Amniotic epithelial cell (primary cell): ENCODE measurements at regions not wholly inside any gene's neighbourhood (a gene's known extent, or its start where the extent isn't known, plus 50 kb on each side); places are given as distances from the start of the nearest gene placed in this dataset.
A peak's percentile ranks its signal among the peaks of the same experiment; 100 is the strongest.
"Not testable (repeated sequence)": the region's sequence is repeated elsewhere in the genome, so short reads cannot be mapped to it uniquely, and the experiment has no call there.

Experiments
- DNase-seq: peaks from one replicate; pipeline ENCODE4 v3.0.0-alpha.2; 2010; ENCODE audit warnings: low read depth

DNA sequence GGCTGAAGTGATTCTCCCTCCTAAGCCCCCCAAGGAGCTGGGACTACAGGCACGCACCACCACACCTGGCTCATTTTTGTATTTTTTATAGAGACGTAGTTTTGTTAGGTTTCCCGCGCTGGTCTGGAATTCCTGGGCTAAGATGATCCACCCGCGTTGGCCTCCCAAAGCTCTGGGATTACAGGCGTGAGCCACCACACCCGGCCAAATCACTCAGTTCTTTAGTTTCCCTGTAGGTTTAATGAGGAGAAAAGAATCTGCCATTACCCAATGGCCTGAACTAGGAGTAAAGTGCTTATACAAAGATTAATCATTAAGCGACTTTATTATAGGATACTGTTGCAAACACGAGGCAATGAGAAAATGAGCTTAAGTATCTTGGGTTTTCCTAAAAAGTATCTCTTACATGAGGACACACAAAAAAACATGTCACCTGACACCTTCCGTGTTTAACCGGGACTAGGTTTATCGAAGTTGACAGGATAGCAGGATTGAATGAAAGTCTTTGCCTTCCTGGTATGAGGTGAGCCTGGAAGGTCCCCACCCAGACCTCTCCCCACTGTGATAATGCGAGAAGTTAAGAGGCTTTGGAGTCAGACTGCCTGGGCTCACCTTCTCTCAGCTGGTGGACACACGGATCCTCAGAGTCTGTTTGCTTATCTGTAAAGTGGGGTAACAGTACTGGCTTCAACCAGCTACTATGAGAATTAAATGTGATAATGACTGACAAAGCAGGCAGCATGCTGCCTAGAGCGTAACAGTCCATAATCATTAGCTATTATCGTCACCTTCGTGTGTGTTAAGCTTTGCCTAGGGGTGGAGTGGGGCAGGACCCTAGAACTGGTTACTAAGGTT is 133.5 kb upstream of the KRAS start:
- DNase-seq, result no peak

DNA sequence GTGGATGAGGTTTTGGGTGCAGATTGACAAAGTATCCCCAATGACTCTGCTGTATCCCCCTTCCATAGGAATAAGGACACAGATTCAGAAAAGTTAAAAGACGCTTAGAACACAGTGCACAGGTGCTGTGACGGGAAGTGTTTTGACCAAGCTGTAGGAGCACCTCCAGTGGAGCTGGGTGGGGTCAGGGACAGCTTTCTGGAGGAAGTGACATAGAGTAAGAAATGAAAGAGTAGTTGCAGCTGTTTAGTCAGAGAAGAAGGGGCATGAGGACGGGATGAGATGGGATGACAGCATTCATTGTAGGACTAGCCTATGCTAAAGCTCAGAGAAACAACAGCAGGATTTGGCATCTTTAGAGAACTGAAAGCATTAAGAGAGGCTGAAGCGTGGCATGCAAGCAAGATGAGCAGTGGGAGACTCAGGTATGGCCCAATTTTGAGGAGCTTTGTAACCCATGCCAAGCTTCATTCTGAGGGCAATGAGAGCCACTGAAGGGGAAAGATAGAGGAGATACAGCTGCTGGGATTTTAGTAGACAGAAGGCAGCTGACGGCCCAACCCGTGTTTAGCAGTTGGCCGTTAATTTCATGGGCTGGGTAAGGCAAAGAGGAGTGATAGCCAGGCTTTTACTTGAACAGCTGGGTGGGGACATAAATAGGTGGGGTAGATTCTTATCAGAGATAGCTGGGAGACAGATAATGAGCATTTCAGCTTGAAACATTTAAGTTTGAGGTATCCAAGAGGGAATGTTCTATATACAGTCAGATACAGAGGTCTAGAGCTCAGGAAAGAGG is 131.8 kb upstream of the KRAS start:
- DNase-seq, result no peak

DNA sequence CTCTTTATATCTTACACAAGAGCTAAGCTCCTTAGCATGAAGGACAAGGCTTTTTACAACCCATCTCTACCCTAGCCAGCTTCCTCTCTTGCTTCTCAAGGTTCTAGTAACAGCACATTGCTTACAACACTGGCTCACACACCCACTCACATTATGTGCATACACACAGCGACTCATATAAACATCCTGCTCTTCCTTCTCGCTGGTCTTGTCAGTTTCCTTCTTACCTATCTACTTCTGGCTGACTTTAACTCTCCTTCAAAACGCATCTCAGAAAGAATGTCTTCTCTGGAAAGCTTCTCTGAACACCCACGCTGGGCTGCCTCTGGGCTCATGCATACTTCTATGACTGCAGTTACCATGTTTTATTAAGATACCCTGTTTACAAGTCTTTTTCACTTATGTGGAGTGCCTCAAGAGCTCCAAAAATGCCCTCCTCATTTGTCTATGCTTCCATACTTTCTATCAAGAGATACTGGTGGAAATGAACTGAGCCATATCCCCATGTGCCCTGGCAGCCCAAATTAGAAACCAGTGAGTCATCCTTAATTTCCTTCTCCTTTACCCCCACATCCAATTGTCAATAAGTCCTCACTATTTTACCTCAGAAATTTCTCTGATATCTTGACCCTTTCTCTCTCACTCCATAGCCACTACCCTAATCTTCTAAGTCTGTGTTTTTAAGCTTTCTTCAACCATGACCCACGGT is 126.9 kb upstream of the KRAS start:
- peak; percentile 76 for DNase-seq

DNA sequence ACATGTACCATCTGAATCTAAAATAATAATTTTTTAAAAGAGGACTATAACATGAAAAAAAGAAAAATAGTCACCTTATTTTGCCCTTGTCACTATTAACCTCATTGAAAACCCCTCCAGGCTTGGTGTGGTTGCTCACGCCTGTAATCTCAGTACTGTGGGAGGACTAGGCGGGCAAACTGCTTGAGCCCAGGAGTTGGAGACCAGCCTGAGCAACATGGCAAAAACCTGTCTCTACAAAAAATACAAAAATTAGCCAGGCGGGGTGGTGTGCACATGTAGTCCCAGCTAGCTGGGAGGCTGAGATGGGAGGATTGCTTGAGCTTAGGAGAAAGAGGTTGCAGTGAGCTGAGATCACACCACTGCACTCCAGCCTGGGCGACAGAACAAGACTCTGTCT is 126.3 kb upstream of the KRAS start:
- DNase-seq, result no peak

DNA sequence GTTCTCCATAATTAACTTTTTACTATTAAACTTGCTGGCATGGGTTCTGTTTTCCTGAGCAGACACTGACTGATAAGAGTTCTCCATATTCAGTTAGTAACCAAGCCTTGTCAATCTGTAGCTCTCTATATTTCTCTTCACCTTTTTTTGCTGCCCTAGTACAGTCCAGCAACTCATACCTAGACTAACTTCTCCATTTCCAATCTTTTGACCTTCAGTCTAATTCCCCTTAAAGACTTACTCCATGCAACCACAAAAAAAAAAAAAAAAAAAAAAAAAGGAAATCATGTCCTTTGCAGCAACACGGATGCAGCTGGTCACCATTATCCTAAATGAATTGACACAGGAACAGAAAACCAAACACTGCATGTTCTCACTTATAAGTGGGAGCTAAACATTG is 125.7 kb upstream of the KRAS start:
- DNase-seq, result no peak

DNA sequence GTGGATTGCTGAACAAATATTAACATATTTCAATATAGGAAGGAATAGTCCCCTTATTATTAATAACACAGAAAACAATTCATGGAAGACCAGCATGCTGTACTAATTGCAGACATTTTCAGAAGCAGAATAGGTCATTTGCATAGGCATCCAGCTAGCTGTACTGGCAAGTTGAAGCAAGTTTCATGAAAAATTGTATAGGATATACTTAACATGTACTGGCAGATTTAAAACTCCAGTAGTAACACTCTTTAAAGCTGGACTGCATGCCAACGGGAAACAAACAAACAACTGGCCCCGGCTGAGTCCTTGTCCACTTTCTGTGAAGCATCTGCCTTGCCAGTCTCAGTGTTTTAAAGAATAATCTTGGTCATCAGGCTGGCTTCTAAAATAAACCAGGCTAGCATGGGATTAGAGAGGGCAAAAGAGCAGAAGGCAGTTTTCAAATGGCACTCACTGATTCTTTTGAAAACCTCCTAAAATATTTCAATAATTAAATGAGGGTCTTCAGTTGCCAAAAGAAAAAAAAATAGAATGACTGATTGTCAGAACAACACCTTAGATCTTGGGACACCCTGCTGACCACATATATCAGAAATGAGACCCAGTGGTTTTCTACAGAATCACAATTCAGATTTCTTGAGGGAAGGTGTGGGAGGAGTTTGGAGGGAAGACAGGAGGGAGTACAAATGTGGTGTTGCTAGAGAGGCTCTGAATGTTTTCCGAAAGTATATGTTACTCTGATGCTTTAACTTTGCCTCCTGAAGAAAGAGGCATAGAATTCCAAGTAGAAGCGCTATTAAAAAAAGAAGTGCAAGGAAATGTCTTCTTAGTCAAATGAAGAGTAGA is 122.5 kb upstream of the KRAS start:
- DNase-seq, result no peak

DNA sequence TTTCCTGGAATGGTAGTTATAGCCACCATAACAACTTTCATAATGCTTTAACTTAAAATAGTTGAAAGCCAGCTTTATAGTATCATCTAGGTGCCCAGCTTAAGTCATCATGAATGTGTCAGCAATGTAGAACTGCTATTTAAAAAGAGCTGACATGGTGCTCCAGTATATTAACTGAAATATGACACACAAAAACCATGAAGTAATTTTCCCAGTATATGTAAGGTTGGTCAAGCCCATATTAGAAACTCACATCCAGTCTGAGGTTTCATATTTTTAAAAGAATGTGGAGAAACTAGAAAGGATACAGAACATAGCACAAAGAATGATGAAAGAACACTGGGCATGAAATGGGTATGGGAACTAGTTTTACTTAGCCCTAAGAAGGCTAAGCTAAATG is 121.3 kb upstream of the KRAS start:
- no peak for DNase-seq

DNA sequence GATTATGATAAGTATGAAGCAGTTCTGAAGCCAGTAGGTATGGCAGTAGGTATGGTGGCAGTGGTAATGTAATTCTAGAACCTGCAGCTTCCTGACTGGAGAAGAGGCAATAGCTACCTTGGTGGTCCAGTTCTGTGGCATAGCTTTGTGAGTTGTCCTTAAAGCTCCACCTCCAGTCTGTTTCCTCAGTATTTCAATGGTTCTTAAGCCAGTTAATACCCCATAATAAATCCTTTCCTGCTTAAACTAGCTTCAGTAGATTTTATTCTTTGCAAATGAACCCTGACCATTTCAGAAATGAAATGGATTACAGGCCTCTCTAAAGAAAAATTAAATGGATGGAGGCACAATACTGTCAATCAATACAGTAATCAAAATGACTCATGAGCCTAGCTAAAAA is 117.8 kb upstream of the KRAS start:
- no peak for DNase-seq

DNA sequence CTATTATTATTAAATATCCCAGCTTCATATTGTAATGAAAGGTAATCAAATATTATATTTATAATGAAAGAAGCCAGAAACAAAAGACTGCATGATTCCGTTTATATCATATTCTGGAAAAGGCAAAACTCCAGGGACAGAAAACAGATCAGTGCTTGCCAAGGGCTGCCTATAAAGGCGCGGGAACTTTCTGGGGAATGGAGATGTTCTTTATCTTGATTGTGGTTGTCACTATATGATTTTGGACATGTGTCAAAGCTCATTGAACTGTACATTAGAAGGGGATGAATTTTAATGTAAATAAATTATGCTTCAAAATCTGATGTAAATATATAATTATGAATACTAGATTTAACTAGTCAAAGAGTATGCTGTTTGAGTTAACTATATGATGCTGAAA is 115.4 kb upstream of the KRAS start:
- no peak for DNase-seq

DNA sequence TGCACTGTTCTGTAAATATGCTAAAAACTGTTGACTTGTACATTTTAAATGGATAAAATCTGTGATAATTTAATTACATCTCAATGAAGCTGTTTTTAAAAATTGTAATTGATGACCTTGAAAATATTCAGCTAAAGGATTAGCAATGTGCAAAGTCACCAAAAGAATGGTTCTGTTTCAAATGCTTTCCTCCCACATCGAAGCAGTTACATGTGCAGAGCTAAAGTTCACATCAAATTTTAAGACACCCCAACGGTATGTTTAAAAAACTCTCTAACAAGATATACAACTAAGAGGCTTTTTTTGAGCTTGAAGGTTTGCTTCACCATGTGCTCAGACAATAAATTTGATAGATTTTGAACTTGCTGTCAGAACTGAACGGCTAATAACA is 114.6 kb upstream of the KRAS start:
- DNase-seq, result no peak

DNA sequence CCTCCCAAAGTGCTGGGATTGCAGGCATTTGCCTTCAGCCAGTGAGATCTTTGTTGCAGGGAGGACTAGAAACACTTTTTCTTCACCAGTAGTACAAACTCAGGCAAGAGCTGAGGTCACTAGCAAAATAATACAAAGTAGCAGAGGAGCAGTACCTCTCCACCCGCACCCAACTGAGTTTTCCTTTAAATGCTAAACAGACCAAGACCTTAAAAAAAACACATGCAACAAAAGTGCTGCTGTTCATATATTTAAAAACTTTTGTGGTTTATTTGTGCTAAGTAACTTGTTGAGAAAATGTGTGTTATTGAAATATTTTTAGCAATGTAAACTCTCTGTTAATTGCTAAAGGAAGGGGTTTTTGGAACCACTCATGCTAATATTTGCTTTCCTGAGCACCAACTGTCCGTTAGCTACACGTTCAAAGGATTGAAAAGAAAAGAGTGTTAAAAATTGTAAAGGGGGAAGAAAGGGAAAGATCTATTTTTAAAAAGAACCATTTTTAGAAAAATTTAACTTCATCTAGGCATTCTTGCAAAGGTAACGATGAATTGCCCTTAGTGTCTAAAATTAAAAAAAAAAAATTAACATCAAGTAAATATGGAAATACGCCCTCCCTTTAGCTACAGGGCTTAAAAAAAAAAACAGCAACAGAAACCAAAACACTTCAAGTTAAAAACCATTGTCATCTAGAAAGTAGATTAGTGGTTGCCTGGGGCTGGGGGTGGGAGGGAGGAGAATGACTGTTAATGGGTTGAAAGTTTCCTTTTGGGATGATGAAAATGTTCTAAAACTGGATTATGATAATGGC is 114.0 kb upstream of the KRAS start:
- DNase-seq, result no peak

DNA sequence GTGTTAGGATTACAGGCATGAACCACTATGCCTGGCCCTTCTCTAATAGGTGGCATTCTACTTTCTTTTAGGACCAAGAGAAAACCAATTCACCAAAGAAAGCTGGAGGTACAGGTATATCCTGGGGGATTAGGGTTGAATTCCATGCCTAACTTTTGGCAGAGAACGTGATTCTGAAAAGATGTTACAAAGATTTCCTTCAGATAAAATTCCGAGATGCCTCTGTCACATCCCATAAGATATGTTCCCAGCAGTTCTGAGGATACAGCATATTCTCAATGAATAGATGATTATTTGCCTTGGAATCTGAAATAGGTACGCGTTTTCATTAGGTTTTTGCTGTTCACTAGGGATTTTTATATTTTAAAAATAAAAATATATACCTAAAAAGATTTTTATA is 111.9 kb upstream of the KRAS start:
- no peak for DNase-seq

DNA sequence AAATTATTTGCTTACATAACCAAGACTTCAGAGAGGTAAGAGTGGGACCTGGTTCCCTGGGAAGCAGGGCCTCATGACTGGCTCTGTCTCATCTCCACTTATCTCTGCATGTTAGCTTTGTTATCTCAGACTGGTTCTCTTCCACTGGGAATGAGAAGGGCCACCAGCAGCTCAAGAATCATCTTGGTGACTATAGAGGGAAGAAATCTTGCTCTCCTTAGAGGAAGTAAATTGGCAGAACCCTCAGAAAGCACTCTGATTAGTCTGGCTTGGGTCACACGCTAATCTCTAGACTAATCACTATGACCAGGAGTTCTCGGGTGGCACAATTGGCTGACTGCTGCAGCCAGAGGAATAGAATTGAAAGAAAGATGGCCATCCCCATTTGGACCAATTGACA is 110.8 kb upstream of the KRAS start:
- no peak for DNase-seq

DNA sequence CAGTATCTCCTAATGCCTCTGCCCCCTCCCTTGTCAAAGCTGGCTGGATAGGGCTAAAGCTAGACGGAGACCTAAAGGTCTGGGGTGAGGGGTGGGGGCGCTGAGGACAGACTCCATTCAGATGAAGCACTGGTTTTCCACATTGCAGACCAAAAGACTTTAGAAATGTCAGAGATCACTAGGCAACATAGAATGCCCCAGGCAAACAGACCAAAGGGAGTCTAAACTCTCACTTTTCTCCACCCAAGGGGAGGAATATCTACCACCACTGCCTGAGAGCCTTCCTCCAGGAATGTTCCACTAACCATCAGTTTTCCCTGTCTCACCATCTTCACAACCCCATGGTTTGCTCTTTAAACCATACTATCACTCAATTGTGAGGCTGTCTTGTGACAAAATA is 106.9 kb upstream of the KRAS start:
- no peak for DNase-seq

DNA sequence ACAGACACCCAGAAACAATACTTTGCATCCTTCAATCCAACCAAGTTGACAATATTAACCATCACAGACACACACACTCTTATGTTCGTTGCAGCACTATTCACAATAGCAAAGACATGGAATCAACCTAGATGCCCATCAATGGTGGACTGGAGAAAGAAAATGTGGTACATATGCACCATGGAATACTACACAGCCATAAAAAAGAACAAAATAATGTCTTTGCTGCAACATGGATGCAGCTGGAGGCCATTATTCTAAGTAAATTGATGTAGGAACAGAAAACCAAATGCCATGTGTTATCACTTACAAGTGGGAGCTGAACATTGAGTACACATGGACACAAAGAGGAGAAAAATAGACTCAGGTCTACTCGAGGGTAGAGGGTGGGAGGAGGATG is 102.2 kb upstream of the KRAS start:
- DNase-seq, result not testable (repeated sequence)

DNA sequence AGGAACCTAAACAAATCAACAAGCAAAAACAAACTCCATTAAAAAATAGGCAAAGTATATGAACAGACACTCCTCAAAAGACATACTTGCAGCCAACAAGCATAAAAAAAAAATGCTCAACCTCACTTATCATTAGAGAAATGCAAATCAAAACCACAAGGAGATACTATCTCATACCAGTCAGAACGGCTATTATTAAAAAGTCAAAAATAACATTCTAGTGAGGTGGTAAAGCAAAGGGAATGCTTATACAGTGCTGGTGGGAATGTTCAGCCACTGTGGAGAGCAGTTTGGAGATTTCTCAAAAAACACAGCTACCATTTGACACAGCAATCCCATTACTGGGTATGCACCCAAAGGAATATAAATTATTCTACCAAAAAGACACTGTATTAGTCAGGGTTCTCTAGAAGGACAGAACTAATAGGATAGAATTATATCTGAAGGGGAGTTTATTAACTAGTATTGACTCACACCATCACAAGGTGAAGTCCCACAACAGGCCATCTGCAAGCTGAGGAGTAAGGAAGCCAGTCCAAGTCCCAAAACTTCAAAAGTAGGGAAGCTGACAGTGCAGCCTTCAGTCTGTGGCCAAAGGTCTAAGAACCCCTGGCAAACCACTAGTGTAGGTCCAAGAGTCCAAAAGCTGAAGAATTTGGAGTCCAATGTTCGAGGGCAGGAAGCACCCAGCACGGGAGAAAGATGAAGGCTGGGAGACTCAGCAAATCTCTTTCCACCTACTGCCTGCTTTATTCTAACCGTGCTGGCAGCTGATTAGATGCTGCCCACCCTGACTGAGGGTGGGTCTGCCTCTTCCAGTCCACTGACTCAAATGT is 101.6 kb upstream of the KRAS start:
- peak; percentile 74 for DNase-seq

DNA sequence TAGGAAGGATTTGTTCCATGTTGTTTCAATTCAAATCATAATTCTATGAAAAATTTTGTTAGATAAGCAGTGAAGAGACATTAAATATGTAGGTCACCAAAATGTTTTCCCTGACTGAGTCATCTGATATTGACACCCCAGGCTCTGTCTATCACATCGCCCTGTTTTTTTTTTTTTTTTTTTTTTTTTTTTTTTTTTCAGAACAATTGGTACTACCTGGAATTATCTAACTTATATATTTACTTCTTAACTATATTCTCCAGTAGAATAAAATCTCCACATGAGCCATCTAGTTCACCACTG is 97.8 kb upstream of the KRAS start:
- no peak for DNase-seq

DNA sequence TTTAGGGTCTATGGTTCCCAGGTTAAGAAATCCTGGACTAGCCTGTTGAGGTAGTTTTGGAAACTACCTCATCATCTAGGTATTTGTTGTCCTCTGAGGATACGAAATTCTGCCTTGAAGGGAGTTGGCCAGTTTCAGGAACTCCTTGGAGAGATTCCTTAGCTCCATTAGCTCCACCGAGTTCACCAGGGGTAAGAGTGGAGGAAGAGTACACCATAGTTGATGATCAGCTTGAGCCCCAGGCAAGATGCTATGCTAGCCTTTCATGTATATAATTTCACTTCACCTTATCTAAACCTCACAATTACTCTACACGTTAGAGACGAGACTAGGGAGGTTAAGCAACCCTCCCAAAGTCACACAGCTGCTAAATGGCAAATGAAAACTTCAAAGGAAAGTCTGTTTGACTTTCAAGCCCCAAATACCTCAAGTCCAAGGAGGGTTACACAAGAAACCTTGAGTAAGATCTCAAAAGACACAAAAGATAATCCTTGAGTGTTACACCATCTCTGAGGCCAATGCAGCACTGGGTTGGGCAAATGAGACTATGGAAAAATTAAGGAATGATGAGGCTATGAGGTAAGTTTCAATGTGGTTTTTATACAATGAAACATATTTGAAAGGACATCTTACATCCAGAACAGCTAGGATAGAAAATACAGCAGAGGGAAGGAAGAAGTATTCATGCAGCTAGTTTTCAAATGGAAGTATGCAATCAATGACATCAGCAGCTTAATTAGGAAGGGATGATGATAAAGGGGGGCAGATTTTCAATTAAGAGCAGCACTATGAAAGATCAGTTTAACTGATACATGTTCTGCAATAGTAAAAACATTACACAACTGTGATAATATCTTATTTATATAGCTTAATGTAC is 97.2 kb upstream of the KRAS start:
- peak; percentile 77 for DNase-seq

DNA sequence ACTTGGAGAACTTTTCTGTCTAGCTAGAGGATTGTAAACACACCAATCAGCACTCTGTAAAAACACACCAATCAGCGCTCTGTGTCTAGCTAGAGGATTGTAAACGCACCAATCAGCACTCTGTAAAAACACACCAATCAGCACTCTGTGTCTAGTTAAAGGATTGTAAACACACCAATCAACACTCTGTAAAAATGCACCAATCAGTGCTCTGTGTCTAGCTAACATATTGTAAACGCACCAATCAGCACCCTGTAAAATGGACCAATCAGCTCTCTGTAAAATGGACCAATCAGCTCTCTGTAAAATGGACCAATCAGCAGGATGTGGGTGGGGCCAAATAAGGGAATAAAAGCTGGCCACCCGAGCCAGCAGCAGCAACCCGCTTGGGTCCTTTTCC is 91.1 kb upstream of the KRAS start:
- DNase-seq, result not testable (repeated sequence)
